Progenitor cell of endocrine pancreas (in vitro differentiated cells): ENCODE measurements at regions not wholly inside any gene's neighbourhood (a gene's known extent, or its start where the extent isn't known, plus 50 kb on each side); places are given as distances from the start of the nearest gene placed in this dataset.

Experiments used
- DNase-seq: peaks from one replicate; pipeline ENCODE4 v3.0.0; 2021; ENCODE audit warnings: low spot score; ENCODE audit not compliant: unreplicated experiment
- H3K27ac Mint-ChIP-seq: 2 replicates; pipeline ENCODE4 v1.8.0; 2021; ENCODE audit warnings: mild to moderate bottlenecking, moderate library complexity, mixed read lengths
- H3K27me3 Mint-ChIP-seq: 2 replicates; pipeline ENCODE4 v1.8.0; 2021; ENCODE audit warnings: mixed read lengths
- H3K36me3 Mint-ChIP-seq: 2 replicates; pipeline ENCODE4 v1.8.0; 2022; ENCODE audit warnings: mixed read lengths; ENCODE audit not compliant: insufficient read depth
- H3K4me1 Mint-ChIP-seq: 2 replicates; pipeline ENCODE4 v1.8.0; 2021; ENCODE audit warnings: low read depth, mixed read lengths
- H3K4me3 Mint-ChIP-seq: 2 replicates; pipeline ENCODE4 v1.8.0; 2021; ENCODE audit warnings: low read depth, mild to moderate bottlenecking, moderate library complexity, mixed read lengths
- H3K9me3 Mint-ChIP-seq: 2 replicates; pipeline ENCODE4 v1.8.0; 2021; ENCODE audit warnings: low read depth, mixed read lengths
- TF ChIP-seq, protein P1 (sequence below): fragments of 200-600 bp; sonication (generic); IDR thresholded peaks from one replicate; pipeline ENCODE4 v1.5.0; 2021; ENCODE audit warnings: antibody characterized with exemption, mild to moderate bottlenecking; ENCODE audit not compliant: unreplicated experiment

GRCh38 chr3:4038351-4038750, 239.1 kb downstream of the LRRN1 start:
- Mint-ChIP-seq H3K9me3 (no peaks in the 10 kb centered on the region), H3K36me3 (no peaks in the 10 kb centered on the region), H3K4me1 (peaks cover 13% of the 10 kb centered on the region), H3K4me3 (no peak overlapping the region), H3K27ac (no peak overlapping the region), H3K27me3 (no peaks in the 10 kb centered on the region)
- no peak for DNase-seq
- TF ChIP-seq, protein P1, sequence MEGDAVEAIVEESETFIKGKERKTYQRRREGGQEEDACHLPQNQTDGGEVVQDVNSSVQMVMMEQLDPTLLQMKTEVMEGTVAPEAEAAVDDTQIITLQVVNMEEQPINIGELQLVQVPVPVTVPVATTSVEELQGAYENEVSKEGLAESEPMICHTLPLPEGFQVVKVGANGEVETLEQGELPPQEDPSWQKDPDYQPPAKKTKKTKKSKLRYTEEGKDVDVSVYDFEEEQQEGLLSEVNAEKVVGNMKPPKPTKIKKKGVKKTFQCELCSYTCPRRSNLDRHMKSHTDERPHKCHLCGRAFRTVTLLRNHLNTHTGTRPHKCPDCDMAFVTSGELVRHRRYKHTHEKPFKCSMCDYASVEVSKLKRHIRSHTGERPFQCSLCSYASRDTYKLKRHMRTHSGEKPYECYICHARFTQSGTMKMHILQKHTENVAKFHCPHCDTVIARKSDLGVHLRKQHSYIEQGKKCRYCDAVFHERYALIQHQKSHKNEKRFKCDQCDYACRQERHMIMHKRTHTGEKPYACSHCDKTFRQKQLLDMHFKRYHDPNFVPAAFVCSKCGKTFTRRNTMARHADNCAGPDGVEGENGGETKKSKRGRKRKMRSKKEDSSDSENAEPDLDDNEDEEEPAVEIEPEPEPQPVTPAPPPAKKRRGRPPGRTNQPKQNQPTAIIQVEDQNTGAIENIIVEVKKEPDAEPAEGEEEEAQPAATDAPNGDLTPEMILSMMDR: no peak

DNA sequence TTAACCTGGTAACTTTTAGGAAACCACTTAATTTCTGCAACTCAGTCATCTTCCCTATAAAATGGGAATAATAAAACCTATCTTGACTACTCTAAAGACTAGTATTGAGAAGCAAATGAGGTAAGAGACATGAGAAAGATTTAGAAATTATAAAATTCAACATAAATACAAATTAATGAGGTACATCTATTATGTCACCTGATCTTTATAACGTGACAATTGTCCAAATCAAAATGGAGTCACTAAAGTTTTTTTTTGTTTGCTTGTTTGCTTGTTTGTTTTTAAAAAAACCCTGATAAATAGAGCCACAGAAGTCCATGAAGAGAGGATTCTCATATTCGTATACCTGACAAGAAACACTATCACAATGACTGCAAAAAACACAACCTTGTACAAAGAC, 242.8 kb downstream of the LRRN1 start:
- DNase-seq: no peak
- no peaks in the 10 kb centered on the region for H3K9me3 Mint-ChIP-seq
- H3K27ac Mint-ChIP-seq: no peak overlapping the region
- no peaks in the 10 kb centered on the region for H3K4me1 Mint-ChIP-seq
- H3K4me3 Mint-ChIP-seq: no peak overlapping the region
- H3K27me3 Mint-ChIP-seq: no peaks in the 10 kb centered on the region
- no peaks in the 10 kb centered on the region for H3K36me3 Mint-ChIP-seq
- TF ChIP-seq, protein P1: no peak

DNA sequence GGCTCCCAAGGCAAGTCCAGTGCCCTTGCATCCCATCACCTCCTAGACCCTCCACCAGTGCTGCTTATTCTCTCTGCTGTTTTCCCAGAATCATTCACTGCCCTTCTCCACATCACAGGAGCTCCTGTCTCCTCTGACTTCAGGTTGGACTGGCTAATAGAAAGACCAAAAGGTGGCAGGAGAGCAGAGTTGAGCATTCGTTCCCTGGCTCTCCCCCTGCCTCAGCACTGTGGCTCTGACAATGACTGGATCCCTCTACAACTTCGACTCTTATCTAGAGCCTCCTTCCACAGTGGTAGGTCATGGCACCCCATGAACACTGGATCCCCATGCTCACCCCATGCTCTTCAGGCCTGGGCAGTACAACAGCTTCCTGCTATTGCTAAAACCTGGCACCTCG, 243.6 kb downstream of the LRRN1 start:
- H3K36me3 Mint-ChIP-seq: no peaks in the 10 kb centered on the region
- H3K4me3 Mint-ChIP-seq: no peak overlapping the region
- TF ChIP-seq, protein P1: no peak
- no peaks in the 10 kb centered on the region for H3K9me3 Mint-ChIP-seq
- H3K27ac Mint-ChIP-seq: no peak overlapping the region
- no peaks in the 10 kb centered on the region for H3K27me3 Mint-ChIP-seq
- no peak for DNase-seq
- H3K4me1 Mint-ChIP-seq: no peaks in the 10 kb centered on the region

GRCh38 chr3:4043867-4044575, 244.8 kb downstream of the LRRN1 start:
- no peaks in the 10 kb centered on the region for H3K27me3 Mint-ChIP-seq
- H3K36me3 Mint-ChIP-seq: no peaks in the 10 kb centered on the region

DNA sequence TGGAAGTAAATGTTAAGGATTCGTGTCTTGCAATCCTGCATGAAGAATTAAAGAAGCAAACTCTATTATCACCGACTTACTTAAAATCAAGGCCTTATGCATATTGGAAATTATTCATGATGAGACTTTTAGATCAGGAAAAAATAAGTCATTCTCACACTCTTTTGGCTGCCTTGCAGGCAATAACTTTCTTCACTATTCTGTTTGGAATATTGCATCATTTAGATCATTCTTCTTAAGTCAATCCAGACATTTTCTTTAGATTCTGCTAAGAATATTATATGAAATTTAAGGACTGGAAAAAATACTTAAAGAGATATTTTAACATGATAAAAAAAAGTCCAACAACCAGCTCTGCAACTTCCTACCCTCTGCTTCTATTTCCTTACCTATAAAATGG, 245.4 kb downstream of the LRRN1 start:
- Mint-ChIP-seq H3K27me3 (no peaks in the 10 kb centered on the region), H3K4me1 (no peaks in the 10 kb centered on the region), H3K27ac (no peak overlapping the region), H3K4me3 (no peak overlapping the region), H3K9me3 (no peaks in the 10 kb centered on the region), H3K36me3 (no peaks in the 10 kb centered on the region)
- TF ChIP-seq, protein P1: no peak
- no peak for DNase-seq

More at GRCh38 chr3:4043867-4044575, 244.8 kb downstream of the LRRN1 start:
- no peak overlapping the region for H3K4me3 Mint-ChIP-seq
- no peak overlapping the region for H3K27ac Mint-ChIP-seq
- TF ChIP-seq, protein P1: no peak
- H3K4me1 Mint-ChIP-seq: no peaks in the 10 kb centered on the region
- H3K9me3 Mint-ChIP-seq: no peaks in the 10 kb centered on the region
- no peak for DNase-seq
